ENCODE measurements at regions not wholly inside any gene's neighbourhood (a gene's known extent, or its start where the extent isn't known, plus 50 kb on each side); places are given as distances from the start of the nearest gene placed in this dataset.

DNA sequence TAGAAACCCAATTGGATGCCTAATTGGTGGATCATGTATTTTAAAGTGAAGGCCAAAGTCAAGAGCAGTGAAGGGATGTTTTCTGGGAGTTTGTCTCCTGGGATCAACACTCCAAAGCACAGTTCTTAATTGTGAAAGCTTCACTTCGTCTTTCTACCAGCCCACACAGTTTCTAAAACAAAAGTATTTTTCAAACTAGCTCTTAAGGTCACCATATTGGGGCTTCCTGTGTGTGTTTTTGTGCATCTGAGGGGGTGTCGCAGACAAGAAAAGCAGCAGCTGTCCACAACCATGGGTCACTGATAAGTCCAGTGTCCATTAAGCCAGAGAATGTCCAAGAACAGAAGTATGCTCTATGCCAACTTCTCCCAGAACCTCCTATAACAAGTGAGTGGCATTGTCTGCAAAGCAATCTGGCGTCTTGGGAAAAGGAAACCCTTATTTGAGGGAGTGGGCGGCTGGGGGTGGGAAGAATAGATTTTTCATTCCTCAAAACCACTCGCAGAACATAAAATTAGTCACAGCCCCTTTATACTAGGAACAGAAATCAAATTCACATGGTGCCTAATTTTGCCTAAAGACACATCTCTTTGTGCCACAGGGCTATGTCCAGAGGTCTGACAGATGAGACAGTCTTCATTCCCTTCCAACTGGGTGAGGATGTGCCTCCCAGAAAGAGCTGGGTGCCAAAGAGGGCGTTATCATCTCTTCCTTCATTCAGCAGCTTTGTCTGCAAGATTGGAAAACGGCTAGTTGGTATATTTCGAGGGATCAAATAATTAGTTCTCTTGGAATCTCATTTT, 610.4 kb downstream of the BCOR start:
- TF ChIP-seq EP300 (IDR thresholded peaks at IDR 0.05) (no peak), POLR2A (IDR thresholded peaks at IDR 0.05) (no peak)
- TF ChIP-seq, protein P1, sequence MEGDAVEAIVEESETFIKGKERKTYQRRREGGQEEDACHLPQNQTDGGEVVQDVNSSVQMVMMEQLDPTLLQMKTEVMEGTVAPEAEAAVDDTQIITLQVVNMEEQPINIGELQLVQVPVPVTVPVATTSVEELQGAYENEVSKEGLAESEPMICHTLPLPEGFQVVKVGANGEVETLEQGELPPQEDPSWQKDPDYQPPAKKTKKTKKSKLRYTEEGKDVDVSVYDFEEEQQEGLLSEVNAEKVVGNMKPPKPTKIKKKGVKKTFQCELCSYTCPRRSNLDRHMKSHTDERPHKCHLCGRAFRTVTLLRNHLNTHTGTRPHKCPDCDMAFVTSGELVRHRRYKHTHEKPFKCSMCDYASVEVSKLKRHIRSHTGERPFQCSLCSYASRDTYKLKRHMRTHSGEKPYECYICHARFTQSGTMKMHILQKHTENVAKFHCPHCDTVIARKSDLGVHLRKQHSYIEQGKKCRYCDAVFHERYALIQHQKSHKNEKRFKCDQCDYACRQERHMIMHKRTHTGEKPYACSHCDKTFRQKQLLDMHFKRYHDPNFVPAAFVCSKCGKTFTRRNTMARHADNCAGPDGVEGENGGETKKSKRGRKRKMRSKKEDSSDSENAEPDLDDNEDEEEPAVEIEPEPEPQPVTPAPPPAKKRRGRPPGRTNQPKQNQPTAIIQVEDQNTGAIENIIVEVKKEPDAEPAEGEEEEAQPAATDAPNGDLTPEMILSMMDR (IDR thresholded peaks at IDR 0.05), result no peak

All from ovary (tissue), 3 donors.